DOHH2 (cell line): ENCODE measurements at regions not wholly inside any gene's neighbourhood (a gene's known extent, or its start where the extent isn't known, plus 50 kb on each side); places are given as distances from the start of the nearest gene placed in this dataset.
"Not testable (repeated sequence)": the region's sequence is repeated elsewhere in the genome, so short reads cannot be mapped to it uniquely, and the experiment has no call there.

ENCODE experiments used
- CTCF ChIP-seq: fragments of 200-600 bp; sonication (generic); IDR thresholded peaks from one replicate; pipeline ENCODE4 v1.5.1; 2014; ENCODE audit warnings: antibody characterized with exemption, mild to moderate bottlenecking, low read depth, low read length; ENCODE audit not compliant: poor library complexity, severe bottlenecking
- EZH2phosphoT487 ChIP-seq: fragments of 200-600 bp; sonication (generic); IDR thresholded peaks from 2 replicates; pipeline ENCODE4 v1.6.1; 2017; ENCODE audit warnings: borderline replicate concordance, mild to moderate bottlenecking, antibody characterized with exemption, low read length, moderate library complexity, mixed read lengths

GRCh38 chr3:22849583-22849982 lies 353.5 kb upstream of the UBE2E2 start:
- TF ChIP-seq CTCF, EZH2phosphoT487: not testable (repeated sequence)
